Kidney (tissue), 13 donors: ENCODE measurements at regions not wholly inside any gene's neighbourhood (a gene's known extent, or its start where the extent isn't known, plus 50 kb on each side); places are given as distances from the start of the nearest gene placed in this dataset.
"Not testable (repeated sequence)": the region's sequence is repeated elsewhere in the genome, so short reads cannot be mapped to it uniquely, and the experiment has no call there.

Source experiments
- DNase-seq, 5 donors: peaks; one replicate each; pipeline ENCODE4 v3.0.0-alpha.2; 2013 to 2020
- FAIRE-seq: peaks from 2 replicates; lab custom pipeline; 2012; peaks lifted over from hg19 to GRCh38; lab: Jason Lieb, UNC
- H3K27ac ChIP-seq, 2 donors: one replicate each; pipeline ENCODE4 v1.7.0; 2013; ENCODE audit warnings: low read depth in 2 of 2, low read length in 2 of 2, inconsistent platforms in 1 of 2
- H3K27me3 ChIP-seq: one replicate; pipeline ENCODE4 v1.7.1; 2013; ENCODE audit warnings: low read length, inconsistent platforms; ENCODE audit not compliant: control insufficient read depth, insufficient read depth
- H3K36me3 ChIP-seq, 3 donors: one replicate each; pipeline versions ENCODE4 v1.7.0 to v1.7.1; 2013; ENCODE audit warnings: low read length in 3 of 3, control low read depth in 1 of 3, inconsistent platforms in 1 of 3; ENCODE audit not compliant: insufficient read depth in 3 of 3, control insufficient read depth in 2 of 3
- H3K4me1 ChIP-seq, 3 donors: one replicate each; pipeline versions ENCODE4 v1.7.0 to v1.7.1; 2013; ENCODE audit warnings: low read length in 3 of 3, inconsistent platforms in 1 of 3, low read depth in 1 of 3; ENCODE audit not compliant: control insufficient read depth in 2 of 3, insufficient read depth in 2 of 3
- H3K4me3 ChIP-seq, 3 donors: one replicate each; pipeline versions ENCODE4 v1.7.0 to v1.8.1; 2013; ENCODE audit warnings: low read length in 3 of 3, control low read depth in 1 of 3, inconsistent platforms in 1 of 3
- H3K9ac ChIP-seq, 3 donors: one replicate each; pipeline versions ENCODE4 v1.7.0 to v1.7.1; 2013; ENCODE audit warnings: low read length in 3 of 3, control low read depth in 1 of 3, inconsistent platforms in 1 of 3
- H3K9me3 ChIP-seq, 3 donors: one replicate each; pipeline versions ENCODE4 v1.7.0 to v1.7.1; 2013; ENCODE audit warnings: low read length in 3 of 3, control low read depth in 1 of 3, inconsistent platforms in 1 of 3; ENCODE audit not compliant: control insufficient read depth in 2 of 3, insufficient read depth in 1 of 3
- intact Hi-C: fragments of 100-400 bp; cut with DNase I; formaldehyde crosslinking; loops from one replicate; pipeline ENCODE4 v1.11.1; 2022
- TF ChIP-seq, protein P1 (sequence below): IDR thresholded peaks from 3 replicates; pipeline ENCODE4 v1.5.1; 2012; ENCODE audit warnings: mild to moderate bottlenecking, moderate library complexity, borderline replicate concordance; ENCODE audit not compliant: insufficient read depth; ENCODE audit errors: extremely low read depth
- donor health status: control.
- donor health status: control.
- donor health status: control.
- donor health status: control.
- donor health status: control.
- donor health status: DM: yes; HTN: yes; CAD: no.
- donor health status: Normal renal cell carcinoma (clear cell type).

DNA sequence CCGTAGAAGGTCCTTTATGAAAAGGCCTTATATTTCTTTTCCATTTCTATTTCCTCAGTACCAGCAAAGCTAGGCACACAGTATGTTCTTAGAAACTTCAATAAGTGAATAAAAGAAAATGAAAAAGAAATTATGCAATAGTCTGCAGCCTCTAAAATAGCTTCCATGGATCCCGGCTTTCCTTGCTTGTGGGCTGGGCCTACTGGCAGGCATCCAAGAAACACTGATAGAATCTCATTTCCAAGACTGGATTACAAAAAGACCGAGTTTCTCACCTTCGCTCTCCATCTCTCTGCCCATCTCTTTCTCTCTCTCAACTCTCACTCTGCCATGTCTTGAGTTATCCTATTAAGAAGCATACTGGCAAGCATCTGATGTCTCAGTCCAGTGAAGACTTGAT, 187.5 kb upstream of the FKBP1C start:
- no peak for DNase-seq
- intact Hi-C loops: no loop called here
- H3K9ac ChIP-seq: no peak overlapping the region
- no peaks in the 10 kb centered on the region for H3K36me3 ChIP-seq
- no peaks in the 10 kb centered on the region for H3K27me3 ChIP-seq
- no peak overlapping the region for H3K27ac ChIP-seq
- no peak overlapping the region for H3K4me3 ChIP-seq
- FAIRE-seq: no peak
- H3K9me3 ChIP-seq: no peaks in the 10 kb centered on the region
- TF ChIP-seq, protein P1, sequence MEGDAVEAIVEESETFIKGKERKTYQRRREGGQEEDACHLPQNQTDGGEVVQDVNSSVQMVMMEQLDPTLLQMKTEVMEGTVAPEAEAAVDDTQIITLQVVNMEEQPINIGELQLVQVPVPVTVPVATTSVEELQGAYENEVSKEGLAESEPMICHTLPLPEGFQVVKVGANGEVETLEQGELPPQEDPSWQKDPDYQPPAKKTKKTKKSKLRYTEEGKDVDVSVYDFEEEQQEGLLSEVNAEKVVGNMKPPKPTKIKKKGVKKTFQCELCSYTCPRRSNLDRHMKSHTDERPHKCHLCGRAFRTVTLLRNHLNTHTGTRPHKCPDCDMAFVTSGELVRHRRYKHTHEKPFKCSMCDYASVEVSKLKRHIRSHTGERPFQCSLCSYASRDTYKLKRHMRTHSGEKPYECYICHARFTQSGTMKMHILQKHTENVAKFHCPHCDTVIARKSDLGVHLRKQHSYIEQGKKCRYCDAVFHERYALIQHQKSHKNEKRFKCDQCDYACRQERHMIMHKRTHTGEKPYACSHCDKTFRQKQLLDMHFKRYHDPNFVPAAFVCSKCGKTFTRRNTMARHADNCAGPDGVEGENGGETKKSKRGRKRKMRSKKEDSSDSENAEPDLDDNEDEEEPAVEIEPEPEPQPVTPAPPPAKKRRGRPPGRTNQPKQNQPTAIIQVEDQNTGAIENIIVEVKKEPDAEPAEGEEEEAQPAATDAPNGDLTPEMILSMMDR: no peak
- no peaks in the 10 kb centered on the region for H3K4me1 ChIP-seq

- Histone ChIP-seq H3K27me3 (no peaks in the 10 kb centered on the region), H3K4me1 (no peaks in the 10 kb centered on the region), H3K9me3 (no peaks in the 10 kb centered on the region), H3K4me3 (no peak overlapping the region), H3K36me3 (no peaks in the 10 kb centered on the region), H3K27ac (no peak overlapping the region), H3K9ac (no peak overlapping the region)
- no peak for FAIRE-seq
- DNase-seq: no peak
- TF ChIP-seq, protein P1: no peak
- intact Hi-C loops: no loop called here
Measured at GRCh38 chr6:63049216-63049615, 162.1 kb upstream of the FKBP1C start.

DNA sequence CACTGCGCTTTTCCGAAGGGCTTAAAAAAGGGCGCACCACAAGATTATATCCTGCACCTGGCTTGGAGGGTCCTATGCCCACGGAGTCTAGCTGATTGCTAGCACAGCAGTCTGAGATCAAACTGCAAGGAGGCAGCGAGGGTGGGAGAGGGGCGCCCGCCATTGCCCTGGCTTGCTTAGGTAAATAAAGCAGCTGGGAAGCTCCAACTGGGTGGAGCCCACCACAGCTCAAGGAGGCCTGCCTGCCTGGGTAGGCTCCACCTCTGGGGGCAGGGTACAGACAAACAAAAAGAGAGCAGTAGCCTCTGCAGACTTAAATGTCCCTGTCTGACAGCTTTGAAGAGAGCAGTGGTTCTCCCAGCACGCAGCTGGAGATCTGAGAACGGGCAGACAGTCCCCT, 158.1 kb upstream of the FKBP1C start:
- H3K27ac ChIP-seq, H3K27me3 ChIP-seq, H3K9me3 ChIP-seq, H3K9ac ChIP-seq, H3K4me1 ChIP-seq, intact Hi-C loops, H3K36me3 ChIP-seq, DNase-seq, H3K4me3 ChIP-seq, FAIRE-seq: not testable (repeated sequence)

DNA sequence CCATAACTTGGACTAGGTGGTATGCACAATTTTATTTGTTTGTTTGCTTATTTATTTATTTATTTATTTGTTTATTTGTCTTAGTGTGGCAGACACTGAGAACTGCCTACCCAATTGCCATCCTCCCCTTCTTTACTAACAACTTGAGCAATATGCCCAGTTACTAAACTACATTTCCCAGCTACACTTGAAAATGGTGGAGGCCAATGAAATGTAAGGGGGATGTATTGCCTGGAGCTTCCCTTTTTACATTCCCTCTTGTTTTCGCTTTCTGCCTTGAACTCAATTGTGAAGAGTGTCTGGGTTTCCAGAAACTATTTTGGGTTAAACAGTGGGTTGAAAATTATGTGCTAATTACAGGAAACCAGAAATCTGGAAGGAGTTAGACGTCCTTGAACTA, 152.7 kb upstream of the FKBP1C start:
- no peaks in the 10 kb centered on the region for H3K27me3 ChIP-seq
- intact Hi-C loops: no loop called here
- H3K9ac ChIP-seq: no peak overlapping the region
- no peak for FAIRE-seq
- H3K36me3 ChIP-seq: no peaks in the 10 kb centered on the region
- no peak overlapping the region for H3K27ac ChIP-seq
- no peak for DNase-seq
- no peaks in the 10 kb centered on the region for H3K4me1 ChIP-seq
- no peak overlapping the region for H3K4me3 ChIP-seq
- TF ChIP-seq, protein P1: no peak
- no peaks in the 10 kb centered on the region for H3K9me3 ChIP-seq
